PC-9 (cell line): ENCODE measurements at regions not wholly inside any gene's neighbourhood (a gene's known extent, or its start where the extent isn't known, plus 50 kb on each side); places are given as distances from the start of the nearest gene placed in this dataset.

Experiments used
- BruUV-seq: library from RNA; stranded (reverse); fragments of 400-500 nt; replicated peaks from 2 replicates; lab custom pipeline; 2021; lab: Mats Ljungman, UMichigan
- CTCF ChIA-PET: fragments of 300-600 bp; sonication (Branson Sonifier 250); formaldehyde crosslinking; loops from one replicate; lab custom pipeline; 2022; ENCODE audit warnings: antibody characterized with exemption; lab: Charles Lee
- POLR2A ChIA-PET: fragments of 300-600 bp; sonication (Branson Sonifier 250); formaldehyde crosslinking; loops from one replicate; lab custom pipeline; 2022; ENCODE audit warnings: antibody characterized with exemption; ENCODE audit not compliant: unreplicated experiment; lab: Charles Lee
- DNase-seq, 2 experiments: peaks; one replicate each; pipeline versions ENCODE4 v3.0.0 to v3.0.0-alpha.2; 2015 to 2022; ENCODE audit warnings: mixed read lengths in 1 of 2
- H2AFZ ChIP-seq: fragments of 200-600 bp; sonication (generic); 2 replicates; pipeline ENCODE4 v1.8.1; 2017; ENCODE audit warnings: antibody characterized with exemption
- H3F3A ChIP-seq: fragments of 200-600 bp; sonication (generic); 2 replicates; pipeline ENCODE4 v1.8.1; 2017; ENCODE audit warnings: antibody characterized with exemption, mild to moderate bottlenecking, low read depth; ENCODE audit not compliant: insufficient read depth
- H3K27ac ChIP-seq: fragments of 200-600 bp; sonication (generic); 2 replicates; pipeline ENCODE4 v1.6.1; 2016; ENCODE audit warnings: mixed run types
- H3K27me3 ChIP-seq: fragments of 200-600 bp; sonication (generic); 2 replicates; pipeline ENCODE4 v1.6.1; 2016; ENCODE audit warnings: low read depth, mixed run types; ENCODE audit not compliant: insufficient read depth
- H3K36me3 ChIP-seq: fragments of 200-600 bp; sonication (generic); 2 replicates; pipeline ENCODE4 v1.6.1; 2016; ENCODE audit warnings: low read depth, mixed run types
- H3K4me1 ChIP-seq: fragments of 200-600 bp; sonication (generic); replicated peaks from 2 replicates; pipeline ENCODE4 v1.6.1; 2016; ENCODE audit warnings: mixed run types; ENCODE audit not compliant: insufficient read depth
- H3K4me2 ChIP-seq: fragments of 200-600 bp; sonication (generic); 2 replicates; pipeline ENCODE4 v1.6.1; 2017; ENCODE audit warnings: mixed run types
- H3K4me3 ChIP-seq: fragments of 200-600 bp; sonication (generic); 2 replicates; pipeline ENCODE4 v1.6.1; 2016; ENCODE audit warnings: mixed run types
- H3K79me2 ChIP-seq: fragments of 200-600 bp; sonication (generic); 2 replicates; pipeline ENCODE4 v1.6.1; 2017; ENCODE audit warnings: low read depth, mixed run types
- H3K9me2 ChIP-seq: fragments of 200-600 bp; sonication (generic); 2 replicates; pipeline ENCODE4 v1.8.1; 2017; ENCODE audit warnings: mild to moderate bottlenecking; ENCODE audit not compliant: insufficient read depth
- H3K9me3 ChIP-seq: fragments of 200-600 bp; sonication (generic); 2 replicates; pipeline ENCODE4 v1.8.1; 2016; ENCODE audit warnings: low read depth; ENCODE audit not compliant: insufficient read depth
- H4K20me1 ChIP-seq: fragments of 200-600 bp; sonication (generic); 2 replicates; pipeline ENCODE4 v1.8.1; 2017; ENCODE audit not compliant: insufficient read depth
- CTCF ChIP-seq: fragments of 200-600 bp; sonication (generic); conservative IDR thresholded peaks from 2 replicates; pipeline ENCODE4 v1.6.1; 2017; ENCODE audit warnings: mixed run types, antibody characterized with exemption, mild to moderate bottlenecking, moderate library complexity
- EZH2 ChIP-seq: fragments of 200-600 bp; sonication (generic); IDR thresholded peaks from 2 replicates; pipeline ENCODE4 v1.8.0; 2017; ENCODE audit warnings: antibody characterized with exemption, low read depth
- intact Hi-C: fragments of 100-400 bp; cut with micrococcal nuclease; formaldehyde crosslinking; loops from one replicate; pipeline ENCODE4 v1.10.0; 2022; ENCODE audit not compliant: unreplicated experiment

GRCh38 chr4:111798840-111799239, 346.4 kb upstream of the FAM241A start:
- no peak overlapping the region for H2AFZ ChIP-seq
- intact Hi-C loops: no loop called here
- no peak for DNase-seq

GRCh38 chr4:111800551-111800950, 344.7 kb upstream of the FAM241A start:
- Histone ChIP-seq H3K4me3 (no peak overlapping the region), H3K36me3 (no peaks in the 10 kb centered on the region), H4K20me1 (no peaks in the 10 kb centered on the region), H3K9me3 (no peaks in the 10 kb centered on the region), H3F3A (no peaks in the 10 kb centered on the region), H3K4me2 (no peak overlapping the region), H3K4me1 (no peaks in the 10 kb centered on the region), H3K9me2 (no peaks in the 10 kb centered on the region), H3K79me2 (no peaks in the 10 kb centered on the region), H3K27me3 (no peaks in the 10 kb centered on the region), H3K27ac (no peak overlapping the region), H2AFZ (no peak overlapping the region)
- TF ChIP-seq CTCF (no peak), EZH2 (no peak)
- no TSS peak for BruUV-seq
- DNase-seq: no peak
- intact Hi-C loops: no loop called here
- CTCF ChIA-PET: no interaction called here
- POLR2A ChIA-PET: no interaction called here

More at GRCh38 chr4:111798840-111799239, 346.4 kb upstream of the FAM241A start:
- no peak overlapping the region for H3K4me3 ChIP-seq
- H3K79me2 ChIP-seq: no peaks in the 10 kb centered on the region
- no peaks in the 10 kb centered on the region for H3K27me3 ChIP-seq
- no peak for TF ChIP-seq EZH2
- TF ChIP-seq CTCF: 0 out of 2 replicates have a peak, but pooled peaks have one; percentile 22
- no peaks in the 10 kb centered on the region for H3F3A ChIP-seq
- ChIA-PET POLR2A (no interaction called here), CTCF (no interaction called here)
- no peaks in the 10 kb centered on the region for H3K9me2 ChIP-seq
- BruUV-seq: no TSS peak
- H3K9me3 ChIP-seq: no peaks in the 10 kb centered on the region
- H3K4me2 ChIP-seq: no peak overlapping the region
- H3K27ac ChIP-seq: no peak overlapping the region
- no peaks in the 10 kb centered on the region for H4K20me1 ChIP-seq
- H3K36me3 ChIP-seq: no peaks in the 10 kb centered on the region
- no peaks in the 10 kb centered on the region for H3K4me1 ChIP-seq

- H3K79me2 ChIP-seq: no peaks in the 10 kb centered on the region
- POLR2A ChIA-PET: no interaction called here
- no TSS peak for BruUV-seq
- TF ChIP-seq EZH2 (no peak), CTCF (no peak)
- intact Hi-C loops: no loop called here
- H3K4me2 ChIP-seq: no peak overlapping the region
- no peaks in the 10 kb centered on the region for H3F3A ChIP-seq
- H3K4me3 ChIP-seq: no peak overlapping the region
- no peak overlapping the region for H2AFZ ChIP-seq
- H3K9me2 ChIP-seq: no peaks in the 10 kb centered on the region
- no peaks in the 10 kb centered on the region for H4K20me1 ChIP-seq
- H3K36me3 ChIP-seq: no peaks in the 10 kb centered on the region
- H3K27ac ChIP-seq: no peak overlapping the region
- no peak for DNase-seq
- H3K9me3 ChIP-seq: no peaks in the 10 kb centered on the region
- H3K4me1 ChIP-seq: no peaks in the 10 kb centered on the region
- no peaks in the 10 kb centered on the region for H3K27me3 ChIP-seq
- CTCF ChIA-PET: no interaction called here
Observed at GRCh38 chr4:111802191-111802590, 343.1 kb upstream of the FAM241A start.
